ENCODE measurements at regions not wholly inside any gene's neighbourhood (a gene's known extent, or its start where the extent isn't known, plus 50 kb on each side); places are given as distances from the start of the nearest gene placed in this dataset.

DNA sequence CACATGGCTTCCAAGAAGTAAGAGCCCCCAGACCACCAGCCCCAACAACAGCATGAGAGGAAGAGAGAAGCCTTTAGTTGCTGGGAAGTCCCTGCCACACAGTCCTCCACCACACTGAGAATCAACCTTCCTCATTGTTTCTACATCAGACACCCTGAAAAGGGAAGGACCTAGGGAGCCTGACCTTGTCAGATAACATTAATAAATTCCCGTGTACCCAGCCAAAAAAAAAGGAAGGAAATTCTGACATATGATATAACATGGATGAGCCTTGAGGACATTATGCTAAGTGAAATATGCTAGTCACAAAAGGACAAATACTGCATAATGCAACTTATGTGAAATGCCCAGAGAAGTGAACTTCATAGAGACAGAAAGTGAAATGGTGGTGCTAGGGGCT is 65.6 kb upstream of the ARHGAP29 start:
- no peak for TF ChIP-seq POLR2A (IDR thresholded peaks at IDR 0.05)
- TF ChIP-seq, protein P1, sequence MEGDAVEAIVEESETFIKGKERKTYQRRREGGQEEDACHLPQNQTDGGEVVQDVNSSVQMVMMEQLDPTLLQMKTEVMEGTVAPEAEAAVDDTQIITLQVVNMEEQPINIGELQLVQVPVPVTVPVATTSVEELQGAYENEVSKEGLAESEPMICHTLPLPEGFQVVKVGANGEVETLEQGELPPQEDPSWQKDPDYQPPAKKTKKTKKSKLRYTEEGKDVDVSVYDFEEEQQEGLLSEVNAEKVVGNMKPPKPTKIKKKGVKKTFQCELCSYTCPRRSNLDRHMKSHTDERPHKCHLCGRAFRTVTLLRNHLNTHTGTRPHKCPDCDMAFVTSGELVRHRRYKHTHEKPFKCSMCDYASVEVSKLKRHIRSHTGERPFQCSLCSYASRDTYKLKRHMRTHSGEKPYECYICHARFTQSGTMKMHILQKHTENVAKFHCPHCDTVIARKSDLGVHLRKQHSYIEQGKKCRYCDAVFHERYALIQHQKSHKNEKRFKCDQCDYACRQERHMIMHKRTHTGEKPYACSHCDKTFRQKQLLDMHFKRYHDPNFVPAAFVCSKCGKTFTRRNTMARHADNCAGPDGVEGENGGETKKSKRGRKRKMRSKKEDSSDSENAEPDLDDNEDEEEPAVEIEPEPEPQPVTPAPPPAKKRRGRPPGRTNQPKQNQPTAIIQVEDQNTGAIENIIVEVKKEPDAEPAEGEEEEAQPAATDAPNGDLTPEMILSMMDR (IDR thresholded peaks at IDR 0.05): no peak

All from adrenal gland (tissue), 5 donors.